MCF 10A (cell line): ENCODE measurements at regions not wholly inside any gene's neighbourhood (a gene's known extent, or its start where the extent isn't known, plus 50 kb on each side); places are given as distances from the start of the nearest gene placed in this dataset.
"Not testable (repeated sequence)": the region's sequence is repeated elsewhere in the genome, so short reads cannot be mapped to it uniquely, and the experiment has no call there.

Experiments
- BruUV-seq: library from RNA; stranded (reverse); fragments of 400-500 nt; replicated peaks from 2 replicates; lab custom pipeline; 2021; lab: Mats Ljungman, UMichigan
- CTCF ChIA-PET: fragments of 300-600 bp; sonication (Branson Sonifier 250); formaldehyde crosslinking; extraction: SDS; loops from one replicate; lab custom pipeline; 2021; ENCODE audit warnings: antibody characterized with exemption, inconsistent platforms; lab: Yijun Ruan, JAX
- POLR2A ChIA-PET: fragments of 300-600, 350-650 bp; sonication (Branson Sonifier 250); formaldehyde crosslinking; extraction: SDS; loops from one replicate; lab custom pipeline; 2020; ENCODE audit warnings: antibody characterized with exemption, inconsistent platforms; lab: Yijun Ruan, JAX
- DNase-seq: peaks from one replicate; pipeline ENCODE4 v3.0.0-alpha.2; 2018; ENCODE audit not compliant: unreplicated experiment
- H3K27ac Mint-ChIP-seq: one replicate; pipeline ENCODE4 v1.8.0; 2022; ENCODE audit warnings: mild to moderate bottlenecking, low read depth, mixed read lengths; ENCODE audit not compliant: unreplicated experiment
- H3K27me3 Mint-ChIP-seq: one replicate; pipeline ENCODE4 v1.8.0; 2022; ENCODE audit warnings: mixed read lengths; ENCODE audit not compliant: insufficient read depth, unreplicated experiment
- H3K36me3 Mint-ChIP-seq: one replicate; pipeline ENCODE4 v1.8.0; 2022; ENCODE audit warnings: mild to moderate bottlenecking, moderate library complexity, mixed read lengths; ENCODE audit not compliant: insufficient read depth, unreplicated experiment
- H3K4me1 Mint-ChIP-seq: one replicate; pipeline ENCODE4 v1.8.0; 2022; ENCODE audit warnings: mixed read lengths; ENCODE audit not compliant: insufficient read depth, unreplicated experiment
- H3K4me3 Mint-ChIP-seq: one replicate; pipeline ENCODE4 v1.8.0; 2022; ENCODE audit warnings: mild to moderate bottlenecking, moderate library complexity, mixed read lengths; ENCODE audit not compliant: unreplicated experiment
- H3K9me3 Mint-ChIP-seq: one replicate; pipeline ENCODE4 v1.8.0; 2022; ENCODE audit warnings: mixed read lengths; ENCODE audit not compliant: unreplicated experiment
- intact Hi-C: fragments of 100-400 bp; cut with micrococcal nuclease; formaldehyde crosslinking; loops from 2 replicates; pipeline ENCODE4 v1.14.1; 2022
- TF ChIP-seq, protein P1 (sequence below): fragments of 200-600 bp; IDR thresholded peaks from one replicate; pipeline ENCODE4 v1.8.0; 2022; ENCODE audit warnings: antibody characterized with exemption, mild to moderate bottlenecking; ENCODE audit not compliant: unreplicated experiment

DNA sequence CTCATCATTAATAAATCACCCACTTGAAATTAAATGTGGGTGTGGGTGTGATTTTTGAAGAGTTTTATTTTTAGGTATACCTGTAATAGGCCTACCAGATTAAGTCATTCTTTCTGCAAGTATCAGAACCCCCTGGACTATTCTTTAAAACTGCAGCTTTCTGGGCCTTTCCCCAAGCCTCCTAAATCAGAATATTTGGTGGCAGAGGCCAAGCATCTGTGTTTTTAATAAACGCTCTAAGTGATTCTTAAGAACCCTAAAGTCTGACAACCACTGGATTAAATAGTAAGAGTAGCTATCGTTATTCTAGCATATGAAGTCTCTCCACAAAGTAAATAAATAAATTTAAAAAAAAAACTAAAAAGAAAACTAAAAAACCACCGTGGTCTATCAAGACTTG is 703.0 kb upstream of the NRP1 start:
- TF ChIP-seq, protein P1, sequence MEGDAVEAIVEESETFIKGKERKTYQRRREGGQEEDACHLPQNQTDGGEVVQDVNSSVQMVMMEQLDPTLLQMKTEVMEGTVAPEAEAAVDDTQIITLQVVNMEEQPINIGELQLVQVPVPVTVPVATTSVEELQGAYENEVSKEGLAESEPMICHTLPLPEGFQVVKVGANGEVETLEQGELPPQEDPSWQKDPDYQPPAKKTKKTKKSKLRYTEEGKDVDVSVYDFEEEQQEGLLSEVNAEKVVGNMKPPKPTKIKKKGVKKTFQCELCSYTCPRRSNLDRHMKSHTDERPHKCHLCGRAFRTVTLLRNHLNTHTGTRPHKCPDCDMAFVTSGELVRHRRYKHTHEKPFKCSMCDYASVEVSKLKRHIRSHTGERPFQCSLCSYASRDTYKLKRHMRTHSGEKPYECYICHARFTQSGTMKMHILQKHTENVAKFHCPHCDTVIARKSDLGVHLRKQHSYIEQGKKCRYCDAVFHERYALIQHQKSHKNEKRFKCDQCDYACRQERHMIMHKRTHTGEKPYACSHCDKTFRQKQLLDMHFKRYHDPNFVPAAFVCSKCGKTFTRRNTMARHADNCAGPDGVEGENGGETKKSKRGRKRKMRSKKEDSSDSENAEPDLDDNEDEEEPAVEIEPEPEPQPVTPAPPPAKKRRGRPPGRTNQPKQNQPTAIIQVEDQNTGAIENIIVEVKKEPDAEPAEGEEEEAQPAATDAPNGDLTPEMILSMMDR = no peak
- ChIA-PET CTCF (interaction anchor here (0.6 kb wide), 1 partner anchor 309 kb away, joined by 3 read pairs; no protein-coding TSS in a partner anchor), POLR2A (interaction anchor here (0.7 kb wide), 1 partner anchor 723 kb away, joined by 3 read pairs; no protein-coding TSS in a partner anchor)
- Mint-ChIP-seq H3K4me1 (peaks cover 5% of the 10 kb centered on the region), H3K27me3 (no peaks in the 10 kb centered on the region), H3K36me3 (no peaks in the 10 kb centered on the region), H3K9me3 (no peaks in the 10 kb centered on the region), H3K27ac (no peak overlapping the region), H3K4me3 (no peak overlapping the region)
- DNase-seq = no peak
- intact Hi-C loops = loop anchor here (10.0 kb wide), 1 partner anchor 703 kb away; the partner anchor contains the start of gene NRP1
- no TSS peak for BruUV-seq

DNA sequence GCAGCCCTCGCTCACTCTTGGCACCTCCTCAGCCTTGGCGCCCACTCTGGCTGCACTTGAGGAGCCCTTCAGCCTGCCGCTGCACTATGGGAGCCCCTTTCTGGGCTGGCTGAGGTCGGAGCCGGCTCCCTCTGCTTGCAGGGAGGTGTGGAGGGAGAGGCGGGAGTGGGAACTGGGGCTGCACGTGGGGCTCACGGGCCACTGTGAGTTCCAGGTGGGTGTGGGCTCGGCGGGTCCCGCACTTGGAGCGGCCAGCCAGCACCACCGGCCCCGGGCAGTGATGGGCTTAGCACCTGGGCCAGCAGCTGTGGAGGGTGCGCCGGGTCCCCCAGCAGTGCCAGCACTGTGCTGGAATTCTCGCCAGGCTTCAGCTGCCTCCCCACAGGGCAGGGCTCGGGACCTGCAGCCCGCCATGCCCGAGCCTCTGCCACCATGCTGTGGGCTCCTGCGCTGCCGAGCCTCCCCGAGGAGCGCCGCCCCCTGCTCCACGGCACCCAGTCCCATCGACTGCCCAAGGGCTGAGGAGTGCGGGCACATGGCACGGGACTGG is 700.8 kb upstream of the NRP1 start:
- H3K27me3 Mint-ChIP-seq, H3K27ac Mint-ChIP-seq, DNase-seq, H3K36me3 Mint-ChIP-seq, H3K9me3 Mint-ChIP-seq, H3K4me3 Mint-ChIP-seq, POLR2A ChIA-PET, BruUV-seq, CTCF ChIA-PET: not testable (repeated sequence)
- H3K4me1 Mint-ChIP-seq = peaks cover 20% of the 10 kb centered on the region
- intact Hi-C loops = loop anchor here (10.0 kb wide), 1 partner anchor 701 kb away; the partner anchor contains the start of gene NRP1

DNA sequence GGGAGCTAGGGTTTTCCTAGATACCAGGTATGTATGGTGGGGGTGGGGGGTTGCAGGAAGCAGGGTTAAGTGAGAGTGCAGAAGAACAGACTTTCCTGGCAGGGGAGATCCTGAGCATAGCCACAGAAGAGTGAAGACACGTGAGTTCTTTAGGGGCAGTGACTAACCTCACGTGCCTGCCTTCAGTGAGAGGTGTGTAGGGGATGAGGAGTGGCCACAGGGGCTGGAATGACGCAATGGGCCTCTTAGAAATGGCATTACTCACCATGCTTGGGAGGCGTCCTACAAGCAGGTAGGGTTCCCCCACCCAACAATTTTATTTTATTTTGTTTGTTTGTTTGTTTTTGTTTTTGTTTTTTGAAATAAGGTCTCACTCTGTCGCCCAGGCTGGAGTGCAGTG is 698.6 kb upstream of the NRP1 start:
- no peaks in the 10 kb centered on the region for H3K27me3 Mint-ChIP-seq
- no peak overlapping the region for H3K27ac Mint-ChIP-seq
- no peaks in the 10 kb centered on the region for H3K36me3 Mint-ChIP-seq
- ChIA-PET CTCF (interaction anchor here (0.7 kb wide), 1 partner anchor 604 kb away, joined by 3 read pairs; no protein-coding TSS in a partner anchor), POLR2A (interaction anchor here (1.0 to 1.1 kb wide), 2 partner anchors 15 to 62 kb away, joined by 3 read pairs; no protein-coding TSS in a partner anchor)
- peak; percentile 83 for DNase-seq
- no TSS peak for BruUV-seq
- no peaks in the 10 kb centered on the region for H3K9me3 Mint-ChIP-seq
- intact Hi-C loops = loop anchor here (10.0 kb wide), 1 partner anchor 698 kb away; the partner anchor contains the start of gene NRP1
- TF ChIP-seq, protein P1 = no peak
- peaks cover 20% of the 10 kb centered on the region for H3K4me1 Mint-ChIP-seq
- H3K4me3 Mint-ChIP-seq = no peak overlapping the region

DNA sequence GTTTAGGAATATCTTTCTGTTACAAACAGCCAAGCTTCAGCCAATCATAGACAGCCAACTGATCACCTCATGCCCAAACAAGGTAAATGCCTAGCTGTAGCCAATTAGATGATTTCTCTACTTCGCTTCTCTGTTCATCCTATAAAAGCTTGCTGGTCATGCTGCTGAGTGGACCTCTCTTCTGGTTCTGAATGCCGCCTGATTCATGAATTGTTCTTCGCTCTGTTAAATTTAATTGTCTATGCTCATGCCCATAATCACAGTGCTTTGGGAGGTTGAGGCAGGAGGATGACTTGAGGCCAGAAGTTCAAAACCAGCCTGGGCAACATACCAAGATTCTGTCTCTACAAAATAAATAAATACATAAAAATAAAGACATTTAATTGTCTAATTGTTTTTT is 698.1 kb upstream of the NRP1 start:
- BruUV-seq = no TSS peak
- Mint-ChIP-seq H3K36me3 (no peaks in the 10 kb centered on the region), H3K27ac (no peak overlapping the region), H3K4me1 (peaks cover 20% of the 10 kb centered on the region), H3K4me3 (no peak overlapping the region), H3K27me3 (no peaks in the 10 kb centered on the region), H3K9me3 (no peaks in the 10 kb centered on the region)
- intact Hi-C loops = loop anchor here (10.0 kb wide), 1 partner anchor 698 kb away; the partner anchor contains the start of gene NRP1
- DNase-seq = no peak
- ChIA-PET CTCF (no interaction called here), POLR2A (interaction anchor here (1.1 kb wide), 1 partner anchor 63 kb away, joined by 3 read pairs; no protein-coding TSS in a partner anchor)
- TF ChIP-seq, protein P1 = no peak
